GM19468 (cell line): ENCODE measurements at regions not wholly inside any gene's neighbourhood (a gene's known extent, or its start where the extent isn't known, plus 50 kb on each side); places are given as distances from the start of the nearest gene placed in this dataset.
"Not testable (repeated sequence)": the region's sequence is repeated elsewhere in the genome, so short reads cannot be mapped to it uniquely, and the experiment has no call there.

ENCODE experiments used
- ATAC-seq: cut with Tn5 transposase; IDR thresholded peaks from one replicate; pipeline ENCODE4 v1.9.1; 2021; ENCODE audit warnings: mild to moderate bottlenecking, moderate library complexity, moderate number of reproducible peaks; ENCODE audit not compliant: unreplicated experiment; ENCODE audit errors: extremely low read depth

- not testable (repeated sequence) for ATAC-seq
Observed at GRCh38 chr7:35853194-35853593, 52.3 kb downstream of the SEPTIN7 start.

GRCh38 chr7:35854311-35854710, 53.5 kb downstream of the SEPTIN7 start:
- no peak for ATAC-seq

GRCh38 chr7:35856175-35856574, 55.3 kb downstream of the SEPTIN7 start:
- ATAC-seq: no peak

- no peak for ATAC-seq
Observed at GRCh38 chr7:35860664-35861063, 59.8 kb downstream of the SEPTIN7 start.

DNA sequence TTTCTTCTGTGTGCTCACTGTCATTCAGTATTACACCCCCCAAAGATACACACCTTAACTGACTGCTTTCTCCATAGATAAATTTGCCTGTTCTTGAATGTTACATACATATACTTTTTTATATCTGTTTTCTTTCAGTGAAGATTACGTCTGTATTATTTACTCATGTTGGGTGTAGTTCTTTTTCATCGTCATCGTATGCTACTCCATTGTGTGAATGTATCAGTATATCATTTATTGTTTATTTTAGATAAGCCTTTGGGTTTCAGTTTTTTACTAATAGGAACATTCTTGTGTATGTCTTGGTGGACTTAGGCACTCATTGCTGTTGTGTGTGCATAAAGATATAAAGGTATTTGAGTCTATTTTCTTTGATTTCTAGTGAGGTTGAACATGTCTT, 64.4 kb downstream of the SEPTIN7 start:
- ATAC-seq: no peak

GRCh38 chr7:35866186-35866585, 65.3 kb downstream of the SEPTIN7 start:
- ATAC-seq: no peak

GRCh38 chr7:35869117-35869516, 68.3 kb downstream of the SEPTIN7 start:
- not testable (repeated sequence) for ATAC-seq

DNA sequence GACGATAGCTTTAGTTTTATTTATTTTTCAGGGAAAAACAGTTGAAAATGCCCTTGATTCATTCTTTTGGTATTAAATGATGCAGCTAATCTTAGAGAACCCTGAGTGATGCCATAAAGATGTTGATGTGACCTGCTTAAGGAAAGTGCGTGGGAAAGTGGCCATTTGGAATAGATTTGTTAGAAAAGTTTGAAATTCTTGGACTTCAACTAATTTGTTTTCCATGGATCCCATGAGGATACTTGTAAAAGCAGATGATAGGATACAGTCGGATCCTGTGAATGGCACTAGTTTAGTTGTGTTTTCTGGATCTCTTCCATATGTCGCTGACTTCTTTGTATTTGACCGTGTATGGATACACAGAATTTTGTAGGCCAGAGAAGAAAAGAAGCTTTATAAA, 69.0 kb downstream of the SEPTIN7 start:
- ATAC-seq: no peak

DNA sequence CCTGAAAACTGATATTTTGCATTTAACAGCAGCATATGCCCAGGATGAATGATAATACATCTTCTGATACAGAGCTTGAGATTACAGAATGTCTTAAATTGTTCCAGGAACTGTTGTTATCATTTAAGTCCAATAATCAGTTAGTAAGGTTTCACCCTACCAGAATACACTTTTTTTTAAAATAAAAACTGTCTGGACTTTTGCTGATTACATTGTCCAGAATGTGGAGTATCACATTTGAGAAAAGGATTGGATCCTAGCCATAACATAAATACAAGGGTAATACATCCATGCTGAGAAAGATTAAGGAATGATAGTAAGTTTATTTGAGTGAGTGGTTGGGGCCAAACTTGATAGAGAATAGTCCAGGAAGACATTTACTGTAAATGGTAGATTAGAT, 71.0 kb downstream of the SEPTIN7 start:
- no peak for ATAC-seq

DNA sequence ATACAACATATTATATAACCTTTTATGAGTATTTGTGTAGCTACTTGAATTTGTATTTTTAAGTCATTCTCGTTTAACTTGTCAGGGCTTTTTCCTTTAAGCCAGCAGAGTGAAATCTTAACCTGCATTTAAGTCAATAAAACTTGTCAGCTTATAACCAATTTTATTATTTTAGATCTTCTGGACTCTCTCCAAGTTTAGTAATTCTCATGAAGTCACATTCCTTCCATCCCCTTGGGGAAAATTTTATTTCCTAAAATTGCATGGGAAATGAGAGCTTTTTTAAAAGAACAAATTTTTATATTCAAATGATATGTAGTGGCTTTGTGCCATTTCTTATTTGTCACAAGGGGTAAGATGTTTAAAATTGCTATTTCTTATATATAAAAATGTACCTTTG, 74.0 kb downstream of the SEPTIN7 start:
- no peak for ATAC-seq

- ATAC-seq: no peak
Observed at GRCh38 chr7:35875292-35875691, 74.4 kb downstream of the SEPTIN7 start.

DNA sequence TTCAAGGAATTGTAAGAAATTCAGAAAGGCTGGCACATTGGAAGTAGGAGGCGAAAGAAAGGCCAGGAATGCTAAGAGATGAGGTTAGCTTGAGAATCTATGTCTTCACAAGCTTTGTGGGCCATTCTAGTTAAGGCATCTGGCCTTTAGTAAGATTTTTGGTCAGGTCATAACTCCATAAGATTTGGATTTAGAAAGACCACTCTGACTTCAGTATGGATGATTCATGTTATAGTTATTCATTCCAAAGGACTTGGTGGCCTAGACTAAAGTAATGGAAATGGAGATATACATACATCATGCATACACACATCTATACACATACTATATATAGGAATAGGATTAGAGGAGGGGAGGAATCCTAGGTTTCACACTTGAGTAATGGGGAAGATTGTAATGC, 77.5 kb downstream of the SEPTIN7 start:
- ATAC-seq: no peak

DNA sequence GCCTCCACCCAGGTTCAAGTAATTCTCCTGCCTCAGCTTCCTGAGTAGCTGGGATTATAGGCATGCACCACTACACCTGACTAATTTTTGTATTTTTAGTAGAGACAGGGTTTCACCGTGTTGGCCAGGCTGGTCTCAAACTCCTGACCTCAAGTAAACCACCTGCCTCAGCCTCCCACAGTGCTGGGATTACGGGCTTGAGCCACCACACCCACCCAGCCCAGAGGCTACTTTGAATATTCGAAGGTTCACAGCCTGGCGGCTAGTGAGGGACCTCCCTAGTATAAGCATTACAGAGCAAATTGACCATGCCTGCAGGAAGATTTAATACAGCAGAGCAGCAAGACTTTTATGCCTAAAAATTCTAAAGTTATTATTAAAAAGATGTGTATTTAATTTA, 86.6 kb downstream of the SEPTIN7 start:
- ATAC-seq: not testable (repeated sequence)

DNA sequence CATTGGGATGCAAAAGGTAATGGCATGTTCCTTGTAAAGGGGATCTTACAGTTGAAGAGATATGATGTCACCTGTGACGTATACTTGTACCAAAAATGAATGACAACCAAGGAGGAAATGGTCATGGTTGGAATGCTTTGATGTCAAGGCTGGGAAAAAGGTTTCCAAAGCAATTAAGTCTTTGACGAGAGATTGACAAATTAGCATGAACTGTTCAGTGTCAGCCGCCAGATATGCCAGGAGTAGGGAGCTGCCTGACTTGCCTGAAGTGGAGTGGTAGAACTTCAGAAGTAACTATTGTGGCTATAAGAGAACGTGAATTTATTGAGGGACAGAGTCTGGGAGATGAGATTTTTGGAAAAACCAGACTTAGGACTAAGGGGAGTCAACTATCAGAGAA, 88.1 kb downstream of the SEPTIN7 start:
- no peak for ATAC-seq

DNA sequence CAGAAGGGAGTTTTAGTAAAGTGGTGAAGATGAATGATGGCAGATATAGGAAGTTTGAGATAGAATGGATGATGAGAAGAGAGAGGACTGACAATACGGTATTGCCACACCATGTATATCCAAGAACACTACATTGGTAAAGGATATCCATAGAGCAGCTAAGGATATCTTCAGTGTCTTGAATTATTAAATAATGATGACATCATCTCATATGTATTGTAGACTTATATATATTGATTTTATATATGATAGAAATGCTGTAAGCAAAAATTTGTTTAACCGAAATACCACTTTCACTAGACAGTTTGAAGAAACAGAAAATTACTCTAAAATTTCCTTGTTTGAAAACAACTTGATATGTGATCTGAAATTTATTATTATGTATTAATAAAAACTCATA, 89.0 kb downstream of the SEPTIN7 start:
- ATAC-seq: no peak

DNA sequence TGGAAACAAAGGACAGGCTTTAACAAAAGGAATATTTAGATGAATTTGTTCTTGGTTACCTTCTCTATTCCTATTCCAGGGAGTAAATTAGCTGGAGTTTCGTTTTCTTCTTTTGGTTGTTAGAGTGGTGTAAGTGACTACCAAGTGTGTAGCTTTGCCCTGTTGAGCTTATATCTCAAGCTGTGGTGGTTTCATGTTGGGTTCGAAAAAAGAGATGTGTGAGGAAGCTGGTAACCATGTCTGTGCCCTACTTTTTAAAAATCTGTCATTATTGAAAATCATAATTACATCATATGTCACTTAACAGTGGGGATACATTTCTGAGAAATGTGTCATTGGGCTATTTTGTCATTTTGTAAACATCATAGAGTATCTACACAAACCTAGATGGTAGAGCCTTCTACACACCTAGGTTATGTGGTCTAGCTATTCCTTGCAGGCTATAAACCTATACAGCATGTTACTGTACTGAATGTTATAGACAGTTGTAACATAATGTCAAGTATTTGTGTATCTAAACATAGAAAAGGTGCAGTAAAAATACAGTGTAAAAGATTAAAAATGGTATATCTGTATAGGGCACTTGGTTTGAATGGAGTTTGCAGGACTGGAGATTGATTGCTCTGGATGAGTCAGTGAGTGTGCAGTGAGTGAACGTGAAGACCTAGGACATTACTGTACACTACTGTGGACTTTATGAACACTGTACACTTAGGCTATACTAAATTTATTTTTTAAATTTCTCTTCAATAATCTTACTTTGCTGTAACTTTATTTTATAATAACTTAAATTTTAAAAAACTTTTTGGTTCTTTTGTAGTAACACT, 90.4 kb downstream of the SEPTIN7 start:
- no peak for ATAC-seq

GRCh38 chr7:35893649-35894048, 92.8 kb downstream of the SEPTIN7 start:
- ATAC-seq: no peak

DNA sequence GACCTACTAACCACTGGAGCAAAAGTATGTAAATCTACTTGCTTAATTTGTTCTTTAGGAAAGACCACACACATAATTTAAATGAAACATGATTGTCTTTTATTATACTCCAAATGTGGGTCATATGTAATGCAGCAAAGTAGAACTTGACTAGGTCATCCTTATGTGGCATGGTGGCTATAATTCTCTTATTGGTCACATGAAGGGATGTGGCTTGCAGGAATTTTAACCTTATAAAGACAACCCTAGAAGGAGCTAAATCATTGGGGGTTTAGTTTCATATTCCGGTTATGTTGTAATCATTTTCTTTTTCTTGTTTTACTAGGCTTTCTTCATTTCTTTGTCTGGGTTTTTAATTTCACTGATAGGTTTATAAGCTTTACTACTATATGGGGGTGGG, 93.9 kb downstream of the SEPTIN7 start:
- no peak for ATAC-seq

DNA sequence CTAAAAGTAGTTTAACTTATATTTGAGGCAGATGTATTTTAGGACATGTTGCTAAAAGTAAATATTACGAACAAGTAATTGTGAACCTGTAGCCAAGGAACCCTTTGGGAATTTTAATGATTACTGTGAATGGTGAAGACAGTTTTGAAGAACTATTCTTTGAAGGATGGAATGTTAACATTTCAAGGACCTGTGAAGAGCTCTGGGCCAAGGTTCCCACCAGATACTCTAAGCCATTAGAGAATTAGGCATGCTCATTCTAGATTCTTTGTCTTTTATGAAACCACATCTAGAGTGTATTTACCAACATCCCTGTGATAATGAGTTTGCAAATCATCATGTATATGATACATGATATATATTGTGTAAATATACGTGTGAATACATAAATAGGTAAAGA, 99.8 kb downstream of the SEPTIN7 start:
- no peak for ATAC-seq

DNA sequence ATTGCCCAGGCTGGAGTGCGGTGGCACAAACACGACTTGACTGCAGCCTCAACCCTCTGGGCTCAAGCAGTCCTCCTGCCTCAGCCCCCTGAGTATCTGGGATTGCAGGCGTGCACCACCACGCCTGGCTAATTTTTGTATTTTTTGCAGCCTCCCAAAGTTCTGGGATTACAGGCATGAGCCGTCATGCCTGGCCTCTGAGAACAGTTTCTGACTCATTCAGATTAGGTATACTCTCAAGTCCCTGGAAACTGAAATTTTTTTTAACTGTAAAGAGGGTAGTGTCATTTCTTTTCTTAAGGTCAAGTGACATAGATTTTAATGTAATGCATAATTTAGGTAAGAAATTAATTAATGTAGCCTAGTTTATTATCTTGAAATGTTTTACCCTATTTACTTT, 104.7 kb downstream of the SEPTIN7 start:
- no peak for ATAC-seq

DNA sequence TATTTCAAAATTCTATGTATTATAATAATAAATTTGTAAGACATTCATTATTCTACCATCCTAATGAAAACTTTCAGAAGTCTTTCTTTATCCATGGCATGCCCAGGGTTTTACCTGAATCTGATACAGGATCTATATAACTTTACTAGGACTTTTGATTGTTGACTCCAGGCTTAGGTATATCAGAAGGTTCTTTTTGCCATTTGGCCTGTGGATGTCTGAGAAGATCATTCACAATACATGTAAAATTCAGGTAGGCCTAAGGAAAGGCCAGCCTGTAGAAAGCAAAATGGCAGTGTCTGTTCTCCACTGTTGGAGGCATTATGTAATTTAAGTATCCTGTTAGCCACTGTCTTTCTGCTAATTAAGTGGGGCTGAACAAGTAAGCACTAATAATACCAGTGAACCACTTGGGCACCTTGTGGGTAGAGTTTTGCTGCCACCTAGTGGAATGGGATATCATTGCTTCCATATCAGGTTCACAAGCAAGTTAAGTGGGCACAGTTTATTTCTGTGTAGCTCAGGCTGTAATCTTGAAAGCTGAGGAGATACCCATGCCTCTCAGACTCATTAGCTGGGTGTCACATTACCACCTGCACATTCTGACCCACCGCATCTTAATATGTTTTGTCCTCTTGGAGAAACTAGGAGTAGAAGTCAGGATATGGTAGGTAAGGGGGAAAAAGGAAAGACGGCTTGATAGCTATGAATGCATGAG, 105.5 kb downstream of the SEPTIN7 start:
- peak; percentile 79 for ATAC-seq
